Mesendoderm (in vitro differentiated cells): ENCODE measurements at regions not wholly inside any gene's neighbourhood (a gene's known extent, or its start where the extent isn't known, plus 50 kb on each side); places are given as distances from the start of the nearest gene placed in this dataset.

ENCODE experiments used
- DNase-seq: peaks from one replicate; pipeline ENCODE4 v3.0.0; 2013
- H2AK5ac ChIP-seq: 2 replicates; pipeline ENCODE4 v1.6.1; 2013; ENCODE audit warnings: low read length, inconsistent platforms
- H2BK120ac ChIP-seq: 2 replicates; pipeline ENCODE4 v1.6.1; 2013; ENCODE audit warnings: low read depth, mild to moderate bottlenecking, low read length, moderate library complexity, mixed read lengths
- H2BK15ac ChIP-seq: replicated peaks from 2 replicates; pipeline ENCODE4 v1.6.1; 2013; ENCODE audit warnings: low read depth, mild to moderate bottlenecking, moderate library complexity
- H2BK5ac ChIP-seq: 2 replicates; pipeline ENCODE4 v1.6.1; 2013; ENCODE audit warnings: low read length, inconsistent platforms
- H3K18ac ChIP-seq: 2 replicates; pipeline ENCODE4 v1.6.1; 2013; ENCODE audit warnings: mild to moderate bottlenecking, low read length, mixed read lengths
- H3K23ac ChIP-seq: one replicate; pipeline ENCODE4 v1.6.1; 2013; ENCODE audit warnings: low read length
- H3K27ac ChIP-seq: 2 replicates; pipeline ENCODE4 v1.5.1; 2013; ENCODE audit warnings: low read depth, mild to moderate bottlenecking, inconsistent platforms, low read length, moderate library complexity
- H3K27me3 ChIP-seq: 2 replicates; pipeline ENCODE4 v1.6.1; 2013; ENCODE audit warnings: low read length, control low read depth, mild to moderate bottlenecking, inconsistent platforms; ENCODE audit not compliant: insufficient read depth, poor library complexity
- H3K36me3 ChIP-seq: 2 replicates; pipeline ENCODE4 v1.6.1; 2013; ENCODE audit warnings: low read length, inconsistent platforms; ENCODE audit not compliant: control insufficient read depth, insufficient read depth
- H3K4ac ChIP-seq: one replicate; pipeline ENCODE4 v1.6.1; 2013; ENCODE audit warnings: low read depth, mild to moderate bottlenecking, low read length, moderate library complexity
- H3K4me1 ChIP-seq: 2 replicates; pipeline ENCODE4 v1.6.1; 2013; ENCODE audit warnings: low read depth, low read length, inconsistent platforms; ENCODE audit not compliant: control insufficient read depth
- H3K4me2 ChIP-seq: 2 replicates; pipeline ENCODE4 v1.6.1; 2013; ENCODE audit warnings: low read length
- H3K4me3 ChIP-seq: 2 replicates; pipeline ENCODE4 v1.5.1; 2013; ENCODE audit warnings: mild to moderate bottlenecking, low read length
- H3K56ac ChIP-seq: one replicate; pipeline ENCODE4 v1.6.1; 2013; ENCODE audit warnings: low read length
- H3K79me1 ChIP-seq: 2 replicates; pipeline ENCODE4 v1.6.1; 2013; ENCODE audit warnings: low read length, inconsistent platforms
- H3K79me2 ChIP-seq: 2 replicates; pipeline ENCODE4 v1.6.1; 2013; ENCODE audit warnings: mild to moderate bottlenecking, low read length; ENCODE audit not compliant: control insufficient read depth, insufficient read depth
- H3K9ac ChIP-seq: 2 replicates; pipeline ENCODE4 v1.6.1; 2013; ENCODE audit warnings: low read length, inconsistent platforms
- H4K5ac ChIP-seq: one replicate; pipeline ENCODE4 v1.6.1; 2013; ENCODE audit warnings: low read length
- H4K8ac ChIP-seq: one replicate; pipeline ENCODE4 v1.6.1; 2013; ENCODE audit warnings: low read depth, mild to moderate bottlenecking, control low read depth, low read length, moderate library complexity
- whole genome bisulfite sequencing: extraction: QIAGEN DNeasy Blood & Tissue Kit; methylation state at CpG from one replicate; pipeline ENCODE4 v1.1.7; 2013; ENCODE audit warnings: low lambda C conversion rate, missing lambda C conversion rate; ENCODE audit not compliant: insufficient coverage; ENCODE audit errors: extremely low coverage; 5-methylcytosine and 5-hydroxymethylcytosine counted together

GRCh38 chr3:127455541-127456450 lies 134.7 kb downstream of the TPRA1 start:
- DNase-seq: peak; percentile 92
- H3K27me3 ChIP-seq: peaks cover 7% of the 10 kb centered on the region

GRCh38 chr3:127454968-127455367 lies 135.6 kb downstream of the TPRA1 start:
- H2BK120ac ChIP-seq: no peak overlapping the region
- peaks cover 7% of the 10 kb centered on the region for H3K27me3 ChIP-seq
- no peak for DNase-seq

More at GRCh38 chr3:127455541-127456450, 134.7 kb downstream of the TPRA1 start:
- Histone ChIP-seq H3K79me1 (no peaks in the 10 kb centered on the region), H2BK15ac (no peak overlapping the region), H3K4ac (no peak overlapping the region), H3K36me3 (no peaks in the 10 kb centered on the region), H3K18ac (no peak overlapping the region), H3K4me1 (no peaks in the 10 kb centered on the region), H2BK120ac (no peak overlapping the region), H3K9ac (peak overlapping the region; percentile 38), H3K4me2 (peak overlapping the region; percentile 58), H2BK5ac (no peak overlapping the region), H3K23ac (no peak overlapping the region), H3K56ac (peak overlapping the region; percentile 64), H3K27ac (no peak overlapping the region), H3K4me3 (peak overlapping the region; percentile 9), H3K79me2 (no peaks in the 10 kb centered on the region), H4K5ac (no peak overlapping the region), H2AK5ac (no peak overlapping the region), H4K8ac (no peak overlapping the region)
- no CpG with 5 or more reads among the region's 67 CpGs for WGBS

GRCh38 chr3:127454051-127454450 lies 136.5 kb downstream of the TPRA1 start:
- Histone ChIP-seq H3K9ac (no peak overlapping the region), H3K4me2 (no peak overlapping the region), H3K23ac (no peak overlapping the region), H2BK5ac (no peak overlapping the region), H3K4me3 (no peak overlapping the region), H3K56ac (no peak overlapping the region), H3K79me2 (no peaks in the 10 kb centered on the region), H3K27ac (no peak overlapping the region), H3K79me1 (no peaks in the 10 kb centered on the region), H3K4me1 (no peaks in the 10 kb centered on the region), H2BK120ac (no peak overlapping the region), H3K27me3 (peaks cover 7% of the 10 kb centered on the region), H4K8ac (no peak overlapping the region), H2AK5ac (no peak overlapping the region), H3K4ac (no peak overlapping the region), H3K36me3 (no peaks in the 10 kb centered on the region), H2BK15ac (no peak overlapping the region), H3K18ac (no peak overlapping the region), H4K5ac (no peak overlapping the region)
- no peak for DNase-seq
- no CpG with 5 or more reads among the region's 1 CpG for WGBS

More at GRCh38 chr3:127454968-127455367, 135.6 kb downstream of the TPRA1 start:
- Histone ChIP-seq H3K79me1 (no peaks in the 10 kb centered on the region), H3K4me2 (no peak overlapping the region), H3K79me2 (no peaks in the 10 kb centered on the region), H3K56ac (no peak overlapping the region), H4K8ac (no peak overlapping the region), H4K5ac (no peak overlapping the region), H3K23ac (no peak overlapping the region), H3K4me1 (no peaks in the 10 kb centered on the region), H3K4me3 (no peak overlapping the region), H3K9ac (no peak overlapping the region), H2AK5ac (no peak overlapping the region), H3K27ac (no peak overlapping the region), H3K36me3 (no peaks in the 10 kb centered on the region), H2BK5ac (no peak overlapping the region), H3K4ac (no peak overlapping the region), H3K18ac (no peak overlapping the region), H2BK15ac (no peak overlapping the region)
- no CpG with 5 or more reads among the region's 8 CpGs for WGBS

- H2BK15ac ChIP-seq: no peak overlapping the region
- no peak overlapping the region for H3K27ac ChIP-seq
- WGBS: no CpG with 5 or more reads among the region's 7 CpGs
Observed at GRCh38 chr3:127452321-127452821, 138.2 kb downstream of the TPRA1 start.

DNA sequence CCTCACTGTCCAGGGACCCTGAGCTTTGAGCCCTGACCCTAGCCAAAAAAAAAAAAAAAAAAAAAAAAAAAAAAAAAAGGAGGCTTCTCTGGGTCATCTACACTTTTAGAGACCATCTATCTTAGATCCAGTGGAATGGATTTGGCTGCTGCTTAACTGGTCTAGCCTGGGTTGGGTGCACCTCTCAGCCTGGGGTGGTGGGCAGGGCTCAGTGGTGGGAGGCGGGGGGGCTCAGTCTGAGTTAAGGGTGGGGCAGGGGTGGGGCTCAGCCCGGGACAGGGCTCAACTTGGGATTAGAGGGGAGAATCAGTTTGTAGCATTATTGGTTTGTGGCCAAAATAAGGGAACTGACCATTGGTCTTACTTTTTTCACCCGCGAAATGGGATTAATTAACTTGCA lies 139.2 kb downstream of the TPRA1 start:
- DNase-seq: no peak

More at GRCh38 chr3:127452321-127452821, 138.2 kb downstream of the TPRA1 start:
- Histone ChIP-seq H2AK5ac (no peak overlapping the region), H3K18ac (no peak overlapping the region), H4K5ac (no peak overlapping the region), H2BK120ac (no peak overlapping the region), H4K8ac (no peak overlapping the region), H3K79me2 (no peaks in the 10 kb centered on the region), H3K56ac (no peak overlapping the region), H3K27me3 (peaks cover 5% of the 10 kb centered on the region), H3K4me3 (no peak overlapping the region), H3K36me3 (no peaks in the 10 kb centered on the region), H2BK5ac (no peak overlapping the region), H3K9ac (no peak overlapping the region), H3K4me1 (no peaks in the 10 kb centered on the region), H3K4me2 (no peak overlapping the region), H3K79me1 (no peaks in the 10 kb centered on the region), H3K23ac (no peak overlapping the region), H3K4ac (no peak overlapping the region)
- no peak for DNase-seq

More for the DNA sequence above, 139.2 kb downstream of the TPRA1 start:
- Histone ChIP-seq H3K9ac (no peak overlapping the region), H2BK5ac (no peak overlapping the region), H3K23ac (no peak overlapping the region), H3K79me2 (no peaks in the 10 kb centered on the region), H3K79me1 (no peaks in the 10 kb centered on the region), H2BK15ac (no peak overlapping the region), H2AK5ac (no peak overlapping the region), H3K4me1 (no peaks in the 10 kb centered on the region), H3K27ac (no peak overlapping the region), H3K36me3 (no peaks in the 10 kb centered on the region), H2BK120ac (no peak overlapping the region), H3K4me2 (no peak overlapping the region), H4K8ac (no peak overlapping the region), H3K4ac (no peak overlapping the region), H3K4me3 (no peak overlapping the region), H3K56ac (no peak overlapping the region), H4K5ac (no peak overlapping the region), H3K27me3 (peaks cover 2% of the 10 kb centered on the region), H3K18ac (no peak overlapping the region)
- WGBS: no CpG with 5 or more reads among the region's 4 CpGs
